SK-N-SH (cell line): ENCODE measurements at regions not wholly inside any gene's neighbourhood (a gene's known extent, or its start where the extent isn't known, plus 50 kb on each side); places are given as distances from the start of the nearest gene placed in this dataset.

Experiments
- JUND ChIP-seq: IDR thresholded peaks from 2 replicates; pipeline ENCODE4 v1.4.0; 2012
- YY1 ChIP-seq: IDR thresholded peaks from 2 replicates; pipeline ENCODE4 v1.4.0; 2012; ENCODE audit warnings: low read depth, mild to moderate bottlenecking
- TF ChIP-seq, protein P1 (sequence below): fragments of 200-600 bp; sonication (generic); IDR thresholded peaks from 2 replicates; pipeline ENCODE4 v1.6.1; 2017; ENCODE audit warnings: antibody characterized with exemption, mild to moderate bottlenecking, moderate library complexity

- TF ChIP-seq, protein P1, sequence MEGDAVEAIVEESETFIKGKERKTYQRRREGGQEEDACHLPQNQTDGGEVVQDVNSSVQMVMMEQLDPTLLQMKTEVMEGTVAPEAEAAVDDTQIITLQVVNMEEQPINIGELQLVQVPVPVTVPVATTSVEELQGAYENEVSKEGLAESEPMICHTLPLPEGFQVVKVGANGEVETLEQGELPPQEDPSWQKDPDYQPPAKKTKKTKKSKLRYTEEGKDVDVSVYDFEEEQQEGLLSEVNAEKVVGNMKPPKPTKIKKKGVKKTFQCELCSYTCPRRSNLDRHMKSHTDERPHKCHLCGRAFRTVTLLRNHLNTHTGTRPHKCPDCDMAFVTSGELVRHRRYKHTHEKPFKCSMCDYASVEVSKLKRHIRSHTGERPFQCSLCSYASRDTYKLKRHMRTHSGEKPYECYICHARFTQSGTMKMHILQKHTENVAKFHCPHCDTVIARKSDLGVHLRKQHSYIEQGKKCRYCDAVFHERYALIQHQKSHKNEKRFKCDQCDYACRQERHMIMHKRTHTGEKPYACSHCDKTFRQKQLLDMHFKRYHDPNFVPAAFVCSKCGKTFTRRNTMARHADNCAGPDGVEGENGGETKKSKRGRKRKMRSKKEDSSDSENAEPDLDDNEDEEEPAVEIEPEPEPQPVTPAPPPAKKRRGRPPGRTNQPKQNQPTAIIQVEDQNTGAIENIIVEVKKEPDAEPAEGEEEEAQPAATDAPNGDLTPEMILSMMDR, result no peak
- no peak for TF ChIP-seq YY1
- TF ChIP-seq JUND, result no peak
These were observed 142.6 kb upstream of the TMEM196 start for GRCh38 chr7:19916046-19916445.
